ENCODE measurements at regions not wholly inside any gene's neighbourhood (a gene's known extent, or its start where the extent isn't known, plus 50 kb on each side); places are given as distances from the start of the nearest gene placed in this dataset.

DNA sequence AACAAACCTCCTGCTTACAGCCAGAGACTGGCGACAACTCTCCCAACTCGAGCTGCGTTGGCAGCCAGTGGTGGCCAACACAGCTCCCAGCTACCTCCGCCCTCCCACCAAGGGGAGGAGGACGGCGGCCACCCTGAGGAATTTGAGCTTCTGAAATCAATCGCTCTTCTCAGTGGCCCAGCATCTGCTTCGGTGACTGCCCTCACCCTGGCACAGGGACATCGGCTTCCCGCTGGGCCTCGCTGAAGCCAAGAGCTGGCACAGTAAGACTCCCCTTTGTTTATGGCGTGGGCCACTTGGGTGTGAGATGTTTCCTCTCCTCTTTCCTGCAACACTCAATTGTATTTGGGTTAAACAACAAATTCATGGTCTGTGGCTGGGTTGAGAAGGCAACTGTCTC is 136.2 kb downstream of the ZBTB18 start:
- H3K9me3 ChIP-seq (ENCODE audit: control insufficient read depth in 4 of 4, low read length in 3 of 4) = peaks cover 0 to 3% (median 0%) of the 10 kb centered on the region in 4 donors
- no peaks in the 10 kb centered on the region for H3K36me3 ChIP-seq (ENCODE audit: control insufficient read depth in 4 of 4, insufficient read depth in 3 of 4, low read depth in 1 of 4, low read length in 3 of 4)
- H3K4me1 ChIP-seq (ENCODE audit: control insufficient read depth in 4 of 4, insufficient read depth in 4 of 4, low read length in 3 of 4) = no peaks in the 10 kb centered on the region
- H3K9ac ChIP-seq (ENCODE audit: low read depth in 1 of 2, low read length in 2 of 2) = no peak overlapping the region
- H3K27ac ChIP-seq (ENCODE audit: low read depth in 1 of 2, low read length in 2 of 2) = no peak overlapping the region
- H3K27me3 ChIP-seq (ENCODE audit: control insufficient read depth in 4 of 4, insufficient read depth in 4 of 4, low read length in 3 of 4) = no peaks in the 10 kb centered on the region
- 90% methylated on average over 12 of the region's 12 CpGs for WGBS
- TF ChIP-seq, protein P1, sequence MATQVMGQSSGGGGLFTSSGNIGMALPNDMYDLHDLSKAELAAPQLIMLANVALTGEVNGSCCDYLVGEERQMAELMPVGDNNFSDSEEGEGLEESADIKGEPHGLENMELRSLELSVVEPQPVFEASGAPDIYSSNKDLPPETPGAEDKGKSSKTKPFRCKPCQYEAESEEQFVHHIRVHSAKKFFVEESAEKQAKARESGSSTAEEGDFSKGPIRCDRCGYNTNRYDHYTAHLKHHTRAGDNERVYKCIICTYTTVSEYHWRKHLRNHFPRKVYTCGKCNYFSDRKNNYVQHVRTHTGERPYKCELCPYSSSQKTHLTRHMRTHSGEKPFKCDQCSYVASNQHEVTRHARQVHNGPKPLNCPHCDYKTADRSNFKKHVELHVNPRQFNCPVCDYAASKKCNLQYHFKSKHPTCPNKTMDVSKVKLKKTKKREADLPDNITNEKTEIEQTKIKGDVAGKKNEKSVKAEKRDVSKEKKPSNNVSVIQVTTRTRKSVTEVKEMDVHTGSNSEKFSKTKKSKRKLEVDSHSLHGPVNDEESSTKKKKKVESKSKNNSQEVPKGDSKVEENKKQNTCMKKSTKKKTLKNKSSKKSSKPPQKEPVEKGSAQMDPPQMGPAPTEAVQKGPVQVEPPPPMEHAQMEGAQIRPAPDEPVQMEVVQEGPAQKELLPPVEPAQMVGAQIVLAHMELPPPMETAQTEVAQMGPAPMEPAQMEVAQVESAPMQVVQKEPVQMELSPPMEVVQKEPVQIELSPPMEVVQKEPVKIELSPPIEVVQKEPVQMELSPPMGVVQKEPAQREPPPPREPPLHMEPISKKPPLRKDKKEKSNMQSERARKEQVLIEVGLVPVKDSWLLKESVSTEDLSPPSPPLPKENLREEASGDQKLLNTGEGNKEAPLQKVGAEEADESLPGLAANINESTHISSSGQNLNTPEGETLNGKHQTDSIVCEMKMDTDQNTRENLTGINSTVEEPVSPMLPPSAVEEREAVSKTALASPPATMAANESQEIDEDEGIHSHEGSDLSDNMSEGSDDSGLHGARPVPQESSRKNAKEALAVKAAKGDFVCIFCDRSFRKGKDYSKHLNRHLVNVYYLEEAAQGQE (IDR thresholded peaks at IDR 0.05) = no peak
- TF ChIP-seq, protein P2, sequence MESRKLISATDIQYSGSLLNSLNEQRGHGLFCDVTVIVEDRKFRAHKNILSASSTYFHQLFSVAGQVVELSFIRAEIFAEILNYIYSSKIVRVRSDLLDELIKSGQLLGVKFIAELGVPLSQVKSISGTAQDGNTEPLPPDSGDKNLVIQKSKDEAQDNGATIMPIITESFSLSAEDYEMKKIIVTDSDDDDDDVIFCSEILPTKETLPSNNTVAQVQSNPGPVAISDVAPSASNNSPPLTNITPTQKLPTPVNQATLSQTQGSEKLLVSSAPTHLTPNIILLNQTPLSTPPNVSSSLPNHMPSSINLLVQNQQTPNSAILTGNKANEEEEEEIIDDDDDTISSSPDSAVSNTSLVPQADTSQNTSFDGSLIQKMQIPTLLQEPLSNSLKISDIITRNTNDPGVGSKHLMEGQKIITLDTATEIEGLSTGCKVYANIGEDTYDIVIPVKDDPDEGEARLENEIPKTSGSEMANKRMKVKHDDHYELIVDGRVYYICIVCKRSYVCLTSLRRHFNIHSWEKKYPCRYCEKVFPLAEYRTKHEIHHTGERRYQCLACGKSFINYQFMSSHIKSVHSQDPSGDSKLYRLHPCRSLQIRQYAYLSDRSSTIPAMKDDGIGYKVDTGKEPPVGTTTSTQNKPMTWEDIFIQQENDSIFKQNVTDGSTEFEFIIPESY (IDR thresholded peaks at IDR 0.05) = no peak
- TF ChIP-seq FOXA2 (IDR thresholded peaks at IDR 0.05) (no peak), GABPA (IDR thresholded peaks at IDR 0.05 in 1 of 2, conservative IDR thresholded peaks at IDR 0.05 in 1 of 2) (no peak), ATF3 (IDR thresholded peaks at IDR 0.05) (no peak), RXRA (IDR thresholded peaks at IDR 0.05) (no peak), NR2F2 (IDR thresholded peaks at IDR 0.05) (no peak), FOXA1 (IDR thresholded peaks at IDR 0.05) (no peak), TAF1 (conservative IDR thresholded peaks at IDR 0.05) (no peak), JUND (IDR thresholded peaks at IDR 0.05) (no peak), SP1 (IDR thresholded peaks at IDR 0.05) (no peak), EGR1 (IDR thresholded peaks at IDR 0.05; ENCODE audit: low read depth in 2 of 2) (no peak), YY1 (IDR thresholded peaks at IDR 0.05) (no peak), MAX (IDR thresholded peaks at IDR 0.05) (no peak), HNF4A (conservative IDR thresholded peaks at IDR 0.05) (no peak)
- no peak overlapping the region for H3K4me3 ChIP-seq (ENCODE audit: low read depth in 1 of 3, low read length in 3 of 3)
- DNase-seq (ENCODE audit: low spot score) = no peak

- TF ChIP-seq RXRA (IDR thresholded peaks at IDR 0.05) = no peak
- TF ChIP-seq CTCF (IDR thresholded peaks at IDR 0.05; ENCODE audit: low read depth, low read length, missing input control) = no peak
- no peak for TF ChIP-seq HNF4G (IDR thresholded peaks at IDR 0.05)
- no peak for TF ChIP-seq YY1 (IDR thresholded peaks at IDR 0.05)
- no peak for TF ChIP-seq SP1 (IDR thresholded peaks at IDR 0.05)
- no peak for TF ChIP-seq ATF3 (IDR thresholded peaks at IDR 0.05)
- TF ChIP-seq JUND (IDR thresholded peaks at IDR 0.05) = no peak
- TF ChIP-seq NR2F2 (IDR thresholded peaks at IDR 0.05) = no peak
- TF ChIP-seq GABPA (IDR thresholded peaks at IDR 0.05 in 1 of 2, conservative IDR thresholded peaks at IDR 0.05 in 1 of 2) = no peak
- TF ChIP-seq RAD21 (IDR thresholded peaks at IDR 0.05) = no peak
- TF ChIP-seq, protein P1 (IDR thresholded peaks at IDR 0.05) = no peak
- TF ChIP-seq EGR1 (IDR thresholded peaks at IDR 0.05; ENCODE audit: low read depth in 2 of 2) = no peak
- no peak for DNase-seq (ENCODE audit: low spot score)
- no peaks in the 10 kb centered on the region for H3K4me1 ChIP-seq (ENCODE audit: control insufficient read depth in 4 of 4, insufficient read depth in 4 of 4, low read length in 3 of 4)
- no peaks in the 10 kb centered on the region for H3K27me3 ChIP-seq (ENCODE audit: control insufficient read depth in 4 of 4, insufficient read depth in 4 of 4, low read length in 3 of 4)
- no peak overlapping the region for H3K9ac ChIP-seq (ENCODE audit: low read depth in 1 of 2, low read length in 2 of 2)
- no peaks in the 10 kb centered on the region for H3K36me3 ChIP-seq (ENCODE audit: control insufficient read depth in 4 of 4, insufficient read depth in 3 of 4, low read depth in 1 of 4, low read length in 3 of 4)
- 80% methylated on average over 5 of the region's 5 CpGs for WGBS
- no peak overlapping the region for H3K4me3 ChIP-seq (ENCODE audit: low read depth in 1 of 3, low read length in 3 of 3)
- no peak overlapping the region for H3K27ac ChIP-seq (ENCODE audit: low read depth in 1 of 2, low read length in 2 of 2)
- H3K9me3 ChIP-seq (ENCODE audit: control insufficient read depth in 4 of 4, low read length in 3 of 4) = peaks cover 0 to 3% (median 0%) of the 10 kb centered on the region in 4 donors
Observed at GRCh38 chr1:244191581-244191980, 140.5 kb downstream of the ZBTB18 start.

Data from liver (tissue), 8 donors.